H1 (cell line): ENCODE measurements at regions not wholly inside any gene's neighbourhood (a gene's known extent, or its start where the extent isn't known, plus 50 kb on each side); places are given as distances from the start of the nearest gene placed in this dataset.

Source experiments
- CTCF ChIA-PET: fragments of 300-600 bp; sonication (Branson Sonifier 250); formaldehyde crosslinking; loops from one replicate; lab custom pipeline; 2021; ENCODE audit not compliant: partially characterized antibody; lab: Charles Lee
- POLR2A ChIA-PET: fragments of 300-600 bp; sonication (Branson Sonifier 250); formaldehyde crosslinking; loops from one replicate; lab custom pipeline; 2021; ENCODE audit warnings: inconsistent platforms; ENCODE audit not compliant: partially characterized antibody; lab: Charles Lee
- DNase-seq, 2 experiments: peaks; one replicate each; pipeline versions ENCODE4 v3.0.0 to v3.0.0-alpha.2; 2010 to 2022; ENCODE audit warnings: low spot score in 2 of 2, low read depth in 1 of 2, mixed read lengths in 1 of 2
- FAIRE-seq: peaks from 2 replicates; lab custom pipeline; 2011; peaks lifted over from hg19 to GRCh38; lab: Jason Lieb, UNC
- H2AFZ ChIP-seq: 2 replicates; pipeline ENCODE4 v1.8.1; 2012; ENCODE audit warnings: low read length, inconsistent platforms
- H2AK5ac ChIP-seq: 2 replicates; pipeline ENCODE4 v1.6.1; 2013; ENCODE audit warnings: low read depth, low read length
- H2BK120ac ChIP-seq: replicated peaks from 2 replicates; pipeline ENCODE3; 2013; ENCODE audit warnings: low read depth, low read length, inconsistent platforms
- H2BK12ac ChIP-seq: 2 replicates; pipeline ENCODE4 v1.6.1; 2013; ENCODE audit warnings: low read depth, low read length
- H2BK15ac ChIP-seq: 2 replicates; pipeline ENCODE4 v1.6.1; 2013; ENCODE audit warnings: low read length
- H2BK20ac ChIP-seq: 2 replicates; pipeline ENCODE4 v1.6.1; 2013; ENCODE audit warnings: low read length
- H2BK5ac ChIP-seq: 2 replicates; pipeline ENCODE4 v1.6.1; 2013; ENCODE audit warnings: low read depth, low read length
- H3K14ac ChIP-seq: 2 replicates; pipeline ENCODE4 v1.6.1; 2013; ENCODE audit warnings: inconsistent platforms; ENCODE audit not compliant: insufficient read length
- H3K18ac ChIP-seq: 2 replicates; pipeline ENCODE4 v1.6.1; 2013; ENCODE audit warnings: low read length; ENCODE audit errors: extremely low read depth
- H3K23ac ChIP-seq: 2 replicates; pipeline ENCODE4 v1.6.1; 2013; ENCODE audit warnings: inconsistent platforms; ENCODE audit not compliant: insufficient read length
- H3K23me2 ChIP-seq: 2 replicates; pipeline ENCODE4 v1.6.1; 2013; ENCODE audit warnings: low read depth, low read length
- H3K27ac ChIP-seq: 2 replicates; pipeline ENCODE4 v1.6.1; 2011; ENCODE audit warnings: low read depth, low read length, inconsistent platforms
- H3K27me3 ChIP-seq, 4 experiments: replicated peaks in 1 of 4; 1 replicate in 1 of 4; 2 replicates in 3 of 4; pipeline versions ENCODE4 v1.6.1 to v1.8.1; 2011 to 2013; ENCODE audit warnings: low read length in 3 of 4, mild to moderate bottlenecking in 3 of 4, inconsistent platforms in 2 of 4, mixed read lengths in 2 of 4, moderate library complexity in 1 of 4; ENCODE audit not compliant: control insufficient read depth in 3 of 4, insufficient read depth in 3 of 4; ENCODE audit errors: extremely low read depth in 1 of 4
- H3K36me3 ChIP-seq, 4 experiments: 2 replicates each; pipeline versions ENCODE4 v1.6.1 to v1.8.1; 2011 to 2013; ENCODE audit warnings: mild to moderate bottlenecking in 4 of 4, low read length in 3 of 4, moderate library complexity in 2 of 4, control low read depth in 1 of 4, inconsistent platforms in 1 of 4; ENCODE audit not compliant: insufficient read depth in 4 of 4, control insufficient read depth in 2 of 4
- H3K4ac ChIP-seq: replicated peaks from 2 replicates; pipeline ENCODE3; 2013; ENCODE audit warnings: low read length, low read depth, mixed read lengths, inconsistent platforms; ENCODE audit not compliant: insufficient read length
- H3K4me1 ChIP-seq, 4 experiments: replicated peaks in 1 of 4; 1 replicate in 1 of 4; 2 replicates in 3 of 4; pipeline versions ENCODE4 v1.6.1 to v1.8.1; 2011 to 2013; ENCODE audit warnings: low read length in 3 of 4, inconsistent platforms in 2 of 4, mixed read lengths in 1 of 4; ENCODE audit not compliant: insufficient read depth in 4 of 4, control insufficient read depth in 3 of 4
- H3K4me2 ChIP-seq, 2 experiments: 2 replicates each; pipeline versions ENCODE4 v1.6.1 to v1.8.1; 2011 to 2013; ENCODE audit warnings: low read depth in 2 of 2, low read length in 2 of 2, control low read depth in 1 of 2, inconsistent platforms in 1 of 2, mild to moderate bottlenecking in 1 of 2; ENCODE audit not compliant: insufficient read depth in 1 of 2
- H3K4me3 ChIP-seq, 4 experiments: fragments of 200-600, 300-600 bp in 1 of 4; sonication (generic), shearing (Covaris generic), sonication (Bioruptor Twin) in 1 of 4; 2 replicates each; pipeline versions ENCODE4 v1.5.1 to v1.8.1; 2011 to 2016; ENCODE audit warnings: low read length in 4 of 4, low read depth in 3 of 4, control low read depth in 2 of 4, inconsistent platforms in 2 of 4, mild to moderate bottlenecking in 2 of 4, mixed read lengths in 1 of 4, moderate library complexity in 1 of 4; ENCODE audit not compliant: insufficient read depth in 2 of 4; ENCODE audit errors: extremely low read depth in 1 of 4
- H3K56ac ChIP-seq: replicated peaks from 2 replicates; pipeline ENCODE3; 2013; ENCODE audit warnings: low read depth, mild to moderate bottlenecking, mixed read lengths, low read length, inconsistent platforms; ENCODE audit not compliant: insufficient read length
- H3K79me1 ChIP-seq: 2 replicates; pipeline ENCODE4 v1.6.1; 2013; ENCODE audit warnings: low read depth, low read length, control low read depth
- H3K79me2 ChIP-seq, 2 experiments: 2 replicates each; pipeline versions ENCODE4 v1.6.1 to v1.8.1; 2012 to 2013; ENCODE audit warnings: low read length in 2 of 2, mild to moderate bottlenecking in 2 of 2, inconsistent platforms in 1 of 2; ENCODE audit not compliant: insufficient read depth in 2 of 2, control insufficient read depth in 1 of 2
- H3K9ac ChIP-seq, 4 experiments: replicated peaks in 1 of 4; 1 replicate in 1 of 4; 2 replicates in 3 of 4; pipeline versions ENCODE4 v1.6.1 to v1.8.1; 2011 to 2013; ENCODE audit warnings: low read depth in 3 of 4, low read length in 3 of 4, control low read depth in 2 of 4, mild to moderate bottlenecking in 2 of 4, moderate library complexity in 2 of 4, inconsistent platforms in 1 of 4; ENCODE audit errors: extremely low read depth in 1 of 4
- H3K9me3 ChIP-seq, 2 experiments: 2 replicates each; pipeline versions ENCODE4 v1.6.1 to v1.8.1; 2012 to 2013; ENCODE audit warnings: mild to moderate bottlenecking in 2 of 2, moderate library complexity in 2 of 2, control low read depth in 1 of 2, inconsistent platforms in 1 of 2, low read depth in 1 of 2, low read length in 1 of 2, mixed read lengths in 1 of 2; ENCODE audit not compliant: insufficient read depth in 2 of 2
- H4K20me1 ChIP-seq, 2 experiments: replicated peaks in 1 of 2; 2 replicates each; pipeline versions ENCODE3 to v1.8.1; 2011 to 2013; ENCODE audit warnings: inconsistent platforms in 2 of 2, low read length in 2 of 2, mild to moderate bottlenecking in 1 of 2; ENCODE audit not compliant: insufficient read depth in 2 of 2, control insufficient read depth in 1 of 2
- H4K5ac ChIP-seq: 2 replicates; pipeline ENCODE4 v1.6.1; 2013; ENCODE audit warnings: low read length, low read depth, mixed read lengths, inconsistent platforms; ENCODE audit not compliant: insufficient read length
- H4K8ac ChIP-seq: 2 replicates; pipeline ENCODE4 v1.8.0; 2013; ENCODE audit warnings: mild to moderate bottlenecking, moderate library complexity, low read length, inconsistent platforms; ENCODE audit not compliant: insufficient read depth; ENCODE audit errors: extremely low read depth
- H4K91ac ChIP-seq: replicated peaks from 2 replicates; pipeline ENCODE3; 2013; ENCODE audit warnings: low read length, mixed read lengths, inconsistent platforms; ENCODE audit not compliant: insufficient read length
- BACH1 ChIP-seq: IDR thresholded peaks from 2 replicates; pipeline ENCODE4 v1.6.1; 2012; ENCODE audit warnings: low read length, improper control_type of control experiment
- BCL11A ChIP-seq, 2 experiments: IDR thresholded peaks; one replicate each; pipeline ENCODE4 v1.6.1; 2011; ENCODE audit warnings: low read depth in 2 of 2, low read length in 2 of 2, mild to moderate bottlenecking in 2 of 2
- CBX5 ChIP-seq: fragments of 300-800, 300-1000 bp; sonication (generic); IDR thresholded peaks from 2 replicates; pipeline ENCODE4 v1.7.1; 2016; ENCODE audit warnings: antibody characterized with exemption, low read length, low read depth
- CHD1 ChIP-seq: IDR thresholded peaks from 2 replicates; pipeline ENCODE4 v1.6.1; 2012; ENCODE audit warnings: low read depth, low read length, improper control_type of control experiment
- CTCF ChIP-seq, 3 experiments: IDR thresholded peaks; 1 replicate in 2 of 3; 2 replicates in 1 of 3; pipeline versions ENCODE4 v1.5.1 to v1.6.1; 2011; ENCODE audit warnings: low read length in 3 of 3, mild to moderate bottlenecking in 3 of 3, inconsistent platforms in 2 of 3, low read depth in 1 of 3, moderate library complexity in 1 of 3; ENCODE audit not compliant: insufficient read depth in 1 of 3; ENCODE audit errors: control extremely low read depth in 1 of 3
- GABPA ChIP-seq: IDR thresholded peaks from 2 replicates; pipeline ENCODE4 v1.6.1; 2011; ENCODE audit warnings: mild to moderate bottlenecking, low read length, moderate library complexity, borderline replicate concordance; ENCODE audit not compliant: insufficient read depth
- SP2 ChIP-seq: IDR thresholded peaks from 2 replicates; pipeline ENCODE4 v1.6.1; 2012; ENCODE audit warnings: mild to moderate bottlenecking, low read length, inconsistent platforms
- WGBS, 2 experiments: shearing (Covaris generic) in 1 of 2; methylation state at CpG; one replicate each; pipeline versions ENCODE4 v1.1.6 to v1.1.7; 2013 to 2015; ENCODE audit warnings: low lambda C conversion rate in 2 of 2, mixed read lengths in 2 of 2, inconsistent platforms in 1 of 2, low coverage in 1 of 2, missing lambda C conversion rate in 1 of 2; ENCODE audit not compliant: insufficient replicate concordance in 2 of 2, insufficient coverage in 1 of 2, insufficient read length in 1 of 2; ENCODE audit errors: extremely low coverage in 1 of 2, missing lambda C conversion rate in 1 of 2; 5-methylcytosine and 5-hydroxymethylcytosine counted together
- TF ChIP-seq, protein P1 (sequence below): IDR thresholded peaks from 2 replicates; pipeline ENCODE4 v1.6.1; 2011; ENCODE audit warnings: low read length, improper control_type of control experiment

- H3K18ac ChIP-seq: no peak overlapping the region
- no peaks in the 10 kb centered on the region for H3K79me1 ChIP-seq
- H3K4ac ChIP-seq: no peak overlapping the region
- DNase-seq (no peak), FAIRE-seq (peak; percentile 79)
- no peak overlapping the region for H4K5ac ChIP-seq
- WGBS, 2 experiments: 83% methylated on average over 5 of the region's 5 CpGs; no CpG with 5 or more reads in 1 of the 2 experiments
- no peak overlapping the region for H3K4me2 ChIP-seq
- no peaks in the 10 kb centered on the region for H3K27me3 ChIP-seq
- H3K14ac ChIP-seq: no peak overlapping the region
- no peak overlapping the region for H3K23ac ChIP-seq
- H3K9ac ChIP-seq: no peak overlapping the region
- no peaks in the 10 kb centered on the region for H3K4me1 ChIP-seq
- H3K4me3 ChIP-seq: no peak overlapping the region
- no peak overlapping the region for H2AK5ac ChIP-seq
- no peak overlapping the region for H2BK120ac ChIP-seq
- H2BK5ac ChIP-seq: no peak overlapping the region
- H3K27ac ChIP-seq: no peak overlapping the region
- H3K9me3 ChIP-seq: no peaks in the 10 kb centered on the region
- no peak overlapping the region for H4K8ac ChIP-seq
- H4K91ac ChIP-seq: no peak overlapping the region
- H2BK12ac ChIP-seq: no peak overlapping the region
- H3K23me2 ChIP-seq: no peaks in the 10 kb centered on the region
- H3K79me2 ChIP-seq: no peaks in the 10 kb centered on the region
- no peak overlapping the region for H2BK15ac ChIP-seq
- no peak overlapping the region for H3K56ac ChIP-seq
- no peaks in the 10 kb centered on the region for H4K20me1 ChIP-seq
- H3K36me3 ChIP-seq: no peaks in the 10 kb centered on the region
- H2BK20ac ChIP-seq: no peak overlapping the region
- H2AFZ ChIP-seq: no peak overlapping the region
- ChIA-PET POLR2A (no interaction called here), CTCF (interaction anchor here (0.5 to 1.5 kb wide), 8 partner anchors 13 to 568 kb away, joined by 3 to 4 read pairs (median 3); no protein-coding TSS in a partner anchor)
- TF ChIP-seq CTCF (IDR thresholded peaks at IDR 0.05; ENCODE audit: control extremely low read depth in 1 of 3, insufficient read depth in 1 of 3, low read depth in 1 of 3, low read length in 3 of 3) (peak in 2 of 3 experiments; percentile 46 to 68; a peak in 3 of 4 replicates), GABPA (no peak), SP2 (no peak), CHD1 (no peak), CBX5 (no peak), BACH1 (no peak), BCL11A (IDR thresholded peaks at IDR 0.05; ENCODE audit: low read depth in 2 of 2, low read length in 2 of 2) (no peak)
- TF ChIP-seq, protein P1, sequence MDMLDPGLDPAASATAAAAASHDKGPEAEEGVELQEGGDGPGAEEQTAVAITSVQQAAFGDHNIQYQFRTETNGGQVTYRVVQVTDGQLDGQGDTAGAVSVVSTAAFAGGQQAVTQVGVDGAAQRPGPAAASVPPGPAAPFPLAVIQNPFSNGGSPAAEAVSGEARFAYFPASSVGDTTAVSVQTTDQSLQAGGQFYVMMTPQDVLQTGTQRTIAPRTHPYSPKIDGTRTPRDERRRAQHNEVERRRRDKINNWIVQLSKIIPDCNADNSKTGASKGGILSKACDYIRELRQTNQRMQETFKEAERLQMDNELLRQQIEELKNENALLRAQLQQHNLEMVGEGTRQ: no peak
Measured at GRCh38 chr16:59411961-59412841, 678.1 kb upstream of the GOT2 start.
